ENCODE measurements at regions not wholly inside any gene's neighbourhood (a gene's known extent, or its start where the extent isn't known, plus 50 kb on each side); places are given as distances from the start of the nearest gene placed in this dataset.

- Histone ChIP-seq H3K36me3 (no peaks in the 10 kb centered on the region), H3K9me3 (no peaks in the 10 kb centered on the region), H3K4me3 (no peak overlapping the region), H3K27me3 (replicated peaks in 1 of 7) (no peaks in the 10 kb centered on the region), H3K27ac (peak overlapping the region in 5 of 8 donors; percentile 15 to 66 (median 47)), H3K4me1 (peaks cover 8 to 22% (median 13%) of the 10 kb centered on the region in 6 donors)
- DNase-seq = peak; percentile 75
- 25 to 48% (median 40%) methylated on average over 1 of the region's 1 CpG for WGBS, 5 donors
- TF ChIP-seq POLR2A (IDR thresholded peaks at IDR 0.05) (no peak), CTCF (IDR thresholded peaks at IDR 0.05 in 8 of 11, conservative IDR thresholded peaks at IDR 0.05 in 3 of 11) (peak in 5 of 11 experiments; percentile 21 to 31 (median 29))
- intact Hi-C loops (cut with DNase I; ENCODE audit: low total_unique reads) = no loop called here
Measured at GRCh38 chr2:207283356-207283755, 117.6 kb upstream of the KLF7 start.

- no peak overlapping the region for H3K4me3 ChIP-seq
- TF ChIP-seq POLR2AphosphoS5 (IDR thresholded peaks at IDR 0.05) (no peak), CTCF (IDR thresholded peaks at IDR 0.05 in 8 of 11, conservative IDR thresholded peaks at IDR 0.05 in 3 of 11) (no peak), POLR2A (IDR thresholded peaks at IDR 0.05) (no peak)
- H3K9me3 ChIP-seq = no peaks in the 10 kb centered on the region
- no peak for DNase-seq
- H3K27ac ChIP-seq = no peak overlapping the region
- no peaks in the 10 kb centered on the region for H3K36me3 ChIP-seq
- H3K4me1 ChIP-seq = peaks cover 8 to 22% (median 13%) of the 10 kb centered on the region in 6 donors
- WGBS, 5 donors = 72 to 87% (median 84%) methylated on average over 5 of the region's 5 CpGs
- intact Hi-C loops (cut with DNase I; ENCODE audit: low total_unique reads) = no loop called here
- H3K27me3 ChIP-seq (replicated peaks in 1 of 7) = no peaks in the 10 kb centered on the region
Measured at GRCh38 chr2:207284556-207285472, 119.1 kb upstream of the KLF7 start.

GRCh38 chr2:207285473-207285815 is 119.7 kb upstream of the KLF7 start:
- DNase-seq = no peak
- Histone ChIP-seq H3K4me1 (peaks cover 8 to 22% (median 13%) of the 10 kb centered on the region in 6 donors), H3K27me3 (replicated peaks in 1 of 7) (no peaks in the 10 kb centered on the region), H3K4me3 (no peak overlapping the region), H3K27ac (no peak overlapping the region), H3K36me3 (no peaks in the 10 kb centered on the region), H3K9me3 (no peaks in the 10 kb centered on the region)
- TF ChIP-seq POLR2A (IDR thresholded peaks at IDR 0.05) = no peak
- TF ChIP-seq POLR2AphosphoS5 (IDR thresholded peaks at IDR 0.05) = no peak
- no peak for TF ChIP-seq CTCF (IDR thresholded peaks at IDR 0.05 in 8 of 11, conservative IDR thresholded peaks at IDR 0.05 in 3 of 11)
- WGBS, 5 donors = 60 to 70% (median 67%) methylated on average over 3 of the region's 3 CpGs
- intact Hi-C loops (cut with DNase I; ENCODE audit: low total_unique reads) = no loop called here

- Histone ChIP-seq H3K27me3 (replicated peaks in 1 of 7) (no peaks in the 10 kb centered on the region), H3K27ac (no peak overlapping the region), H3K4me1 (peaks cover 8 to 22% (median 13%) of the 10 kb centered on the region in 6 donors), H3K9me3 (no peaks in the 10 kb centered on the region), H3K4me3 (no peak overlapping the region), H3K36me3 (no peaks in the 10 kb centered on the region)
- no peak for DNase-seq
- intact Hi-C loops (cut with DNase I; ENCODE audit: low total_unique reads) = no loop called here
- no peak for TF ChIP-seq POLR2AphosphoS5 (IDR thresholded peaks at IDR 0.05)
- TF ChIP-seq POLR2A (IDR thresholded peaks at IDR 0.05) = no peak
- TF ChIP-seq CTCF (IDR thresholded peaks at IDR 0.05 in 8 of 11, conservative IDR thresholded peaks at IDR 0.05 in 3 of 11) = no peak
- 60 to 79% (median 69%) methylated on average over 2 of the region's 2 CpGs for WGBS, 5 donors
Measured at GRCh38 chr2:207286106-207286505, 120.4 kb upstream of the KLF7 start.
